ENCODE measurements at regions not wholly inside any gene's neighbourhood (a gene's known extent, or its start where the extent isn't known, plus 50 kb on each side); places are given as distances from the start of the nearest gene placed in this dataset.

DNA sequence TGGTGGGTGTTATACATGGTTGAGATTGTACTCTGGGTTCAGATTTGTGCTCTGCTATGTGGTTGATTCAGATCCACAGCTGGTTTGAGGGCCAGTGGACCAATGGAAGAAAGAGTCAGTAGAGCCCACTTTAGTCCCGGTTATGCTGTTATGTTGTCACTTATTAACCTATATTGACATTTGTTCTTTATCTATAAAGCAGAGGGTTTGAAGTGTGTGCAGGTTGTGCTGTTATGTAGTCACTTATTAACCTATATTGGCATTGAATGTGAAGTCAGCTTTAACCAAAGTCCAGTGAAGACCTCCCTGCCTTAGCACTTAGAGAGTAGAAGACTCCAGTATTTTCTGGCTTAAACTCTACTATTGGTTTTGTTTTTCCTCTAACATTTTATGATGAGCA, 307.3 kb upstream of the TSPY4 start:
- DNase-seq (ENCODE audit: low read depth) = no peak
- no peak overlapping the region for H3K4me3 ChIP-seq (ENCODE audit: low read depth, low read length)
- TF ChIP-seq, protein P1, sequence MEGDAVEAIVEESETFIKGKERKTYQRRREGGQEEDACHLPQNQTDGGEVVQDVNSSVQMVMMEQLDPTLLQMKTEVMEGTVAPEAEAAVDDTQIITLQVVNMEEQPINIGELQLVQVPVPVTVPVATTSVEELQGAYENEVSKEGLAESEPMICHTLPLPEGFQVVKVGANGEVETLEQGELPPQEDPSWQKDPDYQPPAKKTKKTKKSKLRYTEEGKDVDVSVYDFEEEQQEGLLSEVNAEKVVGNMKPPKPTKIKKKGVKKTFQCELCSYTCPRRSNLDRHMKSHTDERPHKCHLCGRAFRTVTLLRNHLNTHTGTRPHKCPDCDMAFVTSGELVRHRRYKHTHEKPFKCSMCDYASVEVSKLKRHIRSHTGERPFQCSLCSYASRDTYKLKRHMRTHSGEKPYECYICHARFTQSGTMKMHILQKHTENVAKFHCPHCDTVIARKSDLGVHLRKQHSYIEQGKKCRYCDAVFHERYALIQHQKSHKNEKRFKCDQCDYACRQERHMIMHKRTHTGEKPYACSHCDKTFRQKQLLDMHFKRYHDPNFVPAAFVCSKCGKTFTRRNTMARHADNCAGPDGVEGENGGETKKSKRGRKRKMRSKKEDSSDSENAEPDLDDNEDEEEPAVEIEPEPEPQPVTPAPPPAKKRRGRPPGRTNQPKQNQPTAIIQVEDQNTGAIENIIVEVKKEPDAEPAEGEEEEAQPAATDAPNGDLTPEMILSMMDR (IDR thresholded peaks at IDR 0.05; ENCODE audit: control insufficient read depth, extremely low read depth, insufficient read depth) = no peak

DNA sequence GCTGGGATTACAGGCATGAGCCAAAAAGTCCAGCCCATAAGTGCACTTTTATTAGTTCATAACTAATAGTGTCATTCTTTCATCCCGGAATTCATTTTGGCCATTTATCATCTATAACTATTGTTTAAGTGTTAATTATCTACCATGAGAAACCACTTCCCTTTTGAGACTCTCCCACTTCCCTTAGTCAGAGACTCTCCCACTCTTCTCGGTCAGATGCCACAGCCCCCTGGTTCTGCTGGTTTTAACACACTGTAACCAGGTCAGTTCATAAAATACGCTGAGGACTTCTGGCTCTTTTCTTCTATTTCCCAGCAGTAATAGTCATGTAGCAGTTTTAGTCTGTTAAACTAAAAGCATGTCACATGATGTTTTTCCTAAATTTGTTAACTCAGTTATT, 303.0 kb upstream of the TSPY4 start:
- no peak overlapping the region for H3K4me3 ChIP-seq (ENCODE audit: low read depth, low read length)
- TF ChIP-seq, protein P1 (IDR thresholded peaks at IDR 0.05; ENCODE audit: control insufficient read depth, extremely low read depth, insufficient read depth) = no peak
- no peak for DNase-seq (ENCODE audit: low read depth)

DNA sequence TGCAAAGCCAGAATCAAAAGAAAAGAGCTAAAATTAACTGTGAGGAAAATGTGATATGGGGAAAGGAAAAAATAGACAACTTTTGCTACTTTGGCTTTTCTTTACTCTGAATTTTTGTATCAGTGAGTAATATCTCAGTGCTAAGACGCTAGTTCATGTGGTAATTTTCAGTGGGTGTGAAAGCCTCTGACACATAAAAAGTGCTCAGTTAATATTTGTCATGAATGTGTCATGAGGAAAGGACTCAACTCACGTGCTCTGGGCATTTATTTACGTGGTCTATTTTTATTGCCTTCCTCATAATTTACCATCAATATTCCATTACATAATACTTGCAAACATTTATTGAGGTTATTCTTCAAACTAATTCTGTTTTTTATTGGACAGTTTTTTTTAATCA, 302.0 kb upstream of the TSPY4 start:
- DNase-seq (ENCODE audit: low read depth) = no peak
- TF ChIP-seq, protein P1 (IDR thresholded peaks at IDR 0.05; ENCODE audit: control insufficient read depth, extremely low read depth, insufficient read depth) = no peak
- H3K4me3 ChIP-seq (ENCODE audit: low read depth, low read length) = no peak overlapping the region

DNA sequence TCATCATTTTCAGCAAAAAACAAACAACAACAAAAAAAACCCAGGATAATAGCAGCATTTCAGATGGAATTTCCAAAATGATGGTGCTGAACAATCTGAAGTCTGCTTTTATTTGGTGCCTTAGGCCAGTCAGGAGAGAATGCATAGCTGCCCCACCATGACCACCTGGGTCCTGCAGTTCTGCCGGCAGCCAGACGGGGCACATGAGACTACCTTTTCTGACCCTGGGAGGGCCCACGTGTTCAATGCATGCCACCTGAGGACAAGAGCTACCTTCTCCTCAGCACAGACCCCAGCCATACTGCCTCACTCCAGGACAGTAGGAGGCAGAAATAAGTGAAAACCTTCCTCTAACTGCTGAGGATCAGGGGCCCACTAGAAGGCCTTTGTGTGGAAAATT, 295.8 kb upstream of the TSPY4 start:
- no peak overlapping the region for H3K4me3 ChIP-seq (ENCODE audit: low read depth, low read length)
- TF ChIP-seq, protein P1 (IDR thresholded peaks at IDR 0.05; ENCODE audit: control insufficient read depth, extremely low read depth, insufficient read depth) = no peak
- DNase-seq (ENCODE audit: low read depth) = no peak

Measured in LNCaP clone FGC (cell line).